Suppressor macrophage treated with lipopolysaccharide for 4 hours (primary cell): ENCODE measurements at regions not wholly inside any gene's neighbourhood (a gene's known extent, or its start where the extent isn't known, plus 50 kb on each side); places are given as distances from the start of the nearest gene placed in this dataset.

Experiments used
- DNase-seq: peaks from one replicate; pipeline ENCODE4 v3.0.0-alpha.2; 2020

GRCh38 chr2:35416391-35417140, 939.0 kb upstream of the CRIM1 start:
- no peak for DNase-seq

DNA sequence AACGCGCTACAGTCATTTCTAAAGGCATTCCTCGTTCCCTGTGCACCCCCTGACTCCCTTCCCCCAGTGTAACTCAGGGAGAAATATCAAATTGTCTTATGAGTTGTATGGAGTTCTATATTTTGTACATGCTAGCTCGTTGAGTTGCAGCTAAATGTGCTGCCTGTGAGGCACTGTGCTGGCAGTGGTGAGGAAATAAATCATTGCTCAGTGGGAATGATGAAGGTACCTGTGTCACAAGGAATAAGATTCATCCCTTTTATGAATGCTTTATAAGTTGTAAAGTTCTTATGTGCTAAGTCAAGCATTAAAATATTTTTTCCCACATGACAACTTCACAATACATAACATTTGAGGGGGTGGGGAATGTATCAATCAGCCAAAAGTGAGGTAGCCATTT, 939.6 kb upstream of the CRIM1 start:
- no peak for DNase-seq

- no peak for DNase-seq
Measured at GRCh38 chr2:35415282-35415681, 940.3 kb upstream of the CRIM1 start.

GRCh38 chr2:35410431-35411061, 945.0 kb upstream of the CRIM1 start:
- DNase-seq: peak; percentile 66

DNA sequence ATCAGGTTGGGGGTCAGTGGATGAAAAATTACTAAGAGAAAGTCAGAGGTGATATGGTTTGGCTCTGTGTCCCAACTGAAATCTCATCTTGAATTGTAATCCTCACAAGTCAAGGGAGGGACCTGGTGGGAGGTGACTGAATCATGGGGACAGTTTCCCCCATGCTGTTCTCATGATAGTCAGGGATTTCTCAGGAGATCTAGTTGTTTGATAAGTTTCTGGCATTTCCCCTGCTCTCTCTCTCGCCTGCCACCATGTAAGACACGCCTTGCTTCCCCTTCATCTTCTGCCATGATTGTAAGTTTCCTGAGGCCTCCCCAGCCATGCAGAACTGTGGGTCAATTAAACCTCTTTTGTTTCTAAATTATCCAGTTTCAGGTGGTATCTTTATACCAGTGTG, 945.8 kb upstream of the CRIM1 start:
- DNase-seq: no peak

GRCh38 chr2:35408320-35408719, 947.3 kb upstream of the CRIM1 start:
- DNase-seq: no peak

DNA sequence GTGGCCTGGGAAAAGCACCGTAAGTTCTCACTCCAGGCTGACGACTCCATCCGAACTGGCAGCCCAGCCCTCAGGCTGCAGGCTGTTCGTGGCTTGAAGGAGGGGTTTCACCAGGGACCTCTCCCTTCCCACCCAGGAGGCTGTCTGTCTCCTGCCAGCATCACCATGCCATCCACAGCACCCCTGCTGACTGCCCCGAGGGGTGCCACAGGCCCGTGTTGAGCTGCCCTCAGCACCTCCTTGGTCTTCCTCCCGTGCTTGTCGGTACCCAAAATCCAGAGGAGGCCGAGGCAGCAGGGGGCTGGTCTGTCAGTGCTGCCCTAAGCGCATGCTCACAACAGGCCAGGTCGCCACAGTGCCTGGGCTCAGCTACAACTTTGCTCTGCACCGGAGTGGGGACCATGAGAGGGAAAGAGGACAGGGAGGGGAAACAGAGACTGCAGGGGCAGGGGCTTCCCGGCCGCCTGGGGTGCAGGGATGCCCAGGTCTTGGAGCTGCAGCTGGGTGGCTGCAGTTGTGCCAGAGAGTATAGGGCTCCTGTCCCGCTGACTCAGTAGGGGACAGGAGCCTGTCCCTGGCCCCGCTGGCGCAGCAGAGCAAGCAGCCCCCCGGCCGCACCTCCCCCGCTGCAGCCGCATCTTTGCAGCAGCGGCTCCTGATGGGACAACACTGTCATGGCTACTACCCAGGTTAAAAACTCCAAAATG, 963.7 kb upstream of the CRIM1 start:
- DNase-seq: no peak

DNA sequence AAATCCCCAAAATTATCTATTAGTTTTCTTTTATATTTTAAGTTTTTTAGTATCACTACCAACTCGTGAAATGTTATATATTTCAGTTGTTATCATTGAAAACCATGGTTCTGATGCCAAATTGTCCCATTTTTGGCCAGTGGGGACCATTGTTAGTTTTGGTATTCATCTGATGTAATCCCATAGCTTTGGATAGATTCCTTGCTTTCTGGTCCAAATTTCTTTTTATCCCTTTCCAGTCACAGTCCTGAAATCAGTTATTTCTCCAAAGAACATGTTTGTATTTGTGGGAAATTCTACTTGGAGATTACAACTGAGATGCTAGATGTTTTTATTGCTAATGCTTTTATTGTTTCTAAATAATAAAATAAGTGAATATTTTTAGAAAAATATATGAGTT, 976.8 kb upstream of the CRIM1 start:
- no peak for DNase-seq

- DNase-seq: no peak
Measured at GRCh38 chr2:35374845-35375244, 980.7 kb upstream of the CRIM1 start.

DNA sequence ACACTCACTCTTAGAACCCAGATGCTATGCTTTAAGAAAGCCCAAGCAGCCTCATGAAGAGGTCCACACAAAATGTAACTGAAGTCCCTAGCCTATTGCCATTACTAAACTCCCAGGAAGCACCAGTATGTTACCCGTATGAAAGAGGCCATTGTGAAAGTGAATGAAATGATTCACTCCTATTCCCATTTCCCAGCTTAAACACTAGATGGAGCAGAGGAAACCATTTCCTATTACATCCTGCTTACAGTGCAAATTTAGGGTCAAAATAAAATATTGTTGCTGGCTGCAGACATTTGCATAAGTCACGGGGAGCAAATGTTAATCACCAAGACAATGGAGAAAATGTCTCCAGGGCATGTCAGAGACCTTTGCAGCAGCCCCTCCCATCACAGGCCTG, 989.7 kb upstream of the CRIM1 start:
- DNase-seq: no peak

DNA sequence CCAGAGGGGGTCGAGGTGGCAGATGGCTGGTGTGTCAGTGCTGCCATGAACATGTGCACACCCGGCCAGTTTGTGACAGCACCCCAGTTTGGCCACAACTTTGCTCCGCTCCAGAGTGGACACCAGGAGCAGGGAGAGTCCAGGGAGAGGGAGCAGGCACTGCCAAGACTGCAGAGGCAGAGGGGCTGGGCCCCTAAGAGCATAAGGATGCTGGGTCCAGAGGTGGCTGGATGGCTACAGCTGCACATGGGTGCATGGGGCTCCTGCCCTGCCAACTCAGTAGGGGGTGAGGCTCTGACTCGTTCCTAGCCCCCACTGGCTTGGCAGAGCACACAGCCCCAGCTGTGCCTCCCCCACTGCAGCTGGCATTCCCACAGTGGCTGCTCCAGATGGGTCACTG, 999.2 kb upstream of the CRIM1 start:
- DNase-seq: no peak

DNA sequence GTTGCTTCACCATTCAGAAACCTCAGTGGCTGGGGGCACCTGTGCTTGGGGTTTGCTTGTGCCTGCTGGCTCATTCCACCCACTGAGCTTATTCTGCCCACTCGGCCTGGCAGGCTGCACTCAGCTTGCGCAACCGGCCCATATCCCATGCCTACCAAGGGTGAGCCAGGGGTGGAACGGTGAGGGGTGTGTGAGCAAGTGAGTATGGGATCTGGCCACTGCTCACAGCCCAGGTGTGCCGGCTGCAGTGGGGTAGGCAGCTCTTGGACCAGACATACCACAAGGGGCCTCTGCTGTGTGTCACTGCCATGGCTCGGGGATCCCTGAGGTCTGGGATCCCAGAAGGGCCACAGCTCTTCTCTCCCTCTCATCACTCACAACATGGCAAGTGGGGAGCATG, 1000.5 kb upstream of the CRIM1 start:
- no peak for DNase-seq

GRCh38 chr2:35347561-35347960, 1008.0 kb upstream of the CRIM1 start:
- DNase-seq: no peak

- no peak for DNase-seq
Measured at GRCh38 chr2:35343135-35343534, 1012.4 kb upstream of the CRIM1 start.

GRCh38 chr2:35339211-35339610, 1016.4 kb upstream of the CRIM1 start:
- DNase-seq: no peak

DNA sequence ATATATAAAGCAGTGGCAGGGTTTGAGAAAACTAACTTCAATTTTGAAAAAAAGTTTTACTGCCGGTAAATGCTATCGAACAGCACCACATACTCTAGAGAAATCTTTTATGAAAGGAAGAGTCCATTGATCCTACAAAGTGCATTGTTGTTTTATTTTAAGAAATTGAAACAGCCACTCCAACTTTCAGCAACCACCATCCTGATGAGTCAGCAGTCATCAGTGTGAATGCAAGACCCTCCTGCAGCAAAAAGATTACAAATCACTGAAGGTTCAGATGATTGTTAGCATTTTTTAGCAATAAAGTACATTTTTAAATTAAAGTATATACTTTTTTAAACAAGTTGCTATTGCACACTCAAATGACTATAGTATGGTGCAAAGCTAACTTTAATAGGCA, 1017.7 kb upstream of the CRIM1 start:
- no peak for DNase-seq

DNA sequence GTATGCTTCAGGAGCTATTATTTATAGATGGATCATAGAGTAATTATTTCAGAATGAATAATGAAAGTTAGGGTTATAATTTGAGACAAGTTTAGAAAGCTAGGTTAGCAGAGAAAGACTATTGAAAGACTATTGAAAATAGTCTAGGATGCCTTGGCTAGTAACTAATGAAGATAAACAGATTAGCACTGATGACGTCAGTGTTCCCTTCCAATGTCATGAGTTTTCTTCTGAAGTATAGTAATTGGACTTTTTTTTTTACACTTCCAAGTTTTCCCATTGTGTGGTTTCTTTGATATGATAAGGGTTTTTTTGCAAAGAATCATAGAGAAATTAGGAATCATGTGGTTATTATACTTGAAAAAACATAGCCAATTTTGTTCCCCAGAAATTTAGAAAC, 1041.5 kb upstream of the CRIM1 start:
- DNase-seq: no peak

DNA sequence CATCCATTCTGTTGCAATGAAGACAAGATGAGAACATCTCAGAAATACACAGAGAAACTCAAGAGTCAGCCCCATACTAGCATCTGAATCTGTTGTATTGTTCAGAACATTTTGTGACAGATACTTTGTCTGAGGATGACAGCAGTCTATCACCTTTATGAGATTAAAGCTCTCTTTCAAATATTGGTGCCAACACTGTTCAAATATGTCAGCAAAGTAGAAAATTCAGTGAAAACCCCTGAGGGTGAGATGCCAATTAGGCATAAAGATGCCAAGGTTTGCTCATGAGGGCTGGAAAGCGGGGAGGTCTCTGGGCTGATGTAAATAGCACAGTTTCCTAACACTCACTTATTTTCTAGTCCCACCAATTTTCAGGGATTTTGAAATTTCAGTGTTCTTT, 1054.2 kb upstream of the CRIM1 start:
- no peak for DNase-seq

GRCh38 chr2:35298493-35298892, 1057.1 kb upstream of the CRIM1 start:
- no peak for DNase-seq

DNA sequence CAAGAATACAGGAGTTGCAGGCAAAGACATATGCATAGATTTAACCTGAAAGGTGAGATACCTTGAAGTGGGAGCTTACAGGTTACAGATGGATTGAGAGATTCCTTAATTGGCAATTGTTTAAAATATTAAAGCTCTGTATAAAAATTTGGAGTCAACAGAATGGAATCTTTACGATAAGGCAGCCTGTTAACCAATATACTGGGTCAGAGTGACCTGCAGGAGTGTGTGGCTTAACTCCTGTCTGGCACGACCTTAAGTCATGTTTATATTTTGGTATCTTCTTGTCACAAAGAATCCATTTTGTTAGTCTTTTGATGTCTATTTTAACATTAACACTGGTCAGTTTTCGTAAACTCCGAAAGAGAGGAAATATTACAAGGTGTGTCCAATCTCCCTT, 1058.2 kb upstream of the CRIM1 start:
- DNase-seq: no peak

DNA sequence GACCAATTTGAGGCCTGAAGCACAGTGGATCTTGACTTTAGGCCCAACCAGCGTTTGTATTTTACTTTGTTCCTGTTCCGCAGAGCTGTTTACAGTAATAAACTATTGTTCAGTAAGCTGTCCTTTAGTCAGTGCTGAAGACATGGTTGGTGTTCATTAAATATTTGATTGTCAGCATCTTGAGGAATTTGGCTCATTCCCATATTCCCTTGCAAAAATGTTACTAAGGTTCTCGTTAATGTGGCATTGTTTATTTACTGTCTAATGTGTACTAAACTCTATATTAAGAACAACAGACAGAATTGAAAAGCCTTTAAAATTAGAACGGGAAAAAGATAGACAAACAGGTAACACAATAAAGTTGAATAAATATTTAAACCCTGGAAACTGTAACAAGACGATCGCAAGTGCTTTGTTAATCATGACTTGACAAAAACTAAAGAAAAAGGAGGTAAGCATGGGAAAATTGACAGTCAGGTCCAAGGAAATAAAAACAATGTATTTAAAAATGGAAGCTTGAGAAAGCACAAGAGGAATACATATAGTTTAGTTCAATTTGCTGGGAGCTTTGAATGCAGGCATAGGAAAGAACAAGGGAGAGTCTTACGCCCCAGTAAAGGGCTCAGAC, 1060.8 kb upstream of the CRIM1 start:
- no peak for DNase-seq

GRCh38 chr2:35293261-35293660, 1062.3 kb upstream of the CRIM1 start:
- DNase-seq: no peak

- no peak for DNase-seq
Measured at GRCh38 chr2:35292199-35292598, 1063.4 kb upstream of the CRIM1 start.

DNA sequence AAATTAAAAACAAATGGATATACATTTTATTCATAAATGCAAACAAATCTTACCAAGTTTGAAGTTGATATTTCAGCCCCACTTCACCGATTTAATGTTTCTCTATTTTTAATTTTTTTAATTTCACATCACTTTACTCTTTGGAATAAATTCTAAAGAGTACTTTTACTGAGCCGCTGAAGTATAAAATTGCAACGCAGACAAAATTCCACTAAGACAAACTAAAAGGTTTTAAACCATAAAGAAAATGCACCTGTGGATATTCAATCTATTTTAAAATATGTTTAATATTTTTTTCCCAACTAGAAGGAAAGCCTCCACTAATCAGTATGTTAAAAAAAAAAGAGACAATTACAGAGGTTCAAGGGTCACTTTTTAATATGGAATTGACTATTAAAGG, 1073.9 kb upstream of the CRIM1 start:
- DNase-seq: no peak
